ENCODE measurements at regions not wholly inside any gene's neighbourhood (a gene's known extent, or its start where the extent isn't known, plus 50 kb on each side); places are given as distances from the start of the nearest gene placed in this dataset.

DNA sequence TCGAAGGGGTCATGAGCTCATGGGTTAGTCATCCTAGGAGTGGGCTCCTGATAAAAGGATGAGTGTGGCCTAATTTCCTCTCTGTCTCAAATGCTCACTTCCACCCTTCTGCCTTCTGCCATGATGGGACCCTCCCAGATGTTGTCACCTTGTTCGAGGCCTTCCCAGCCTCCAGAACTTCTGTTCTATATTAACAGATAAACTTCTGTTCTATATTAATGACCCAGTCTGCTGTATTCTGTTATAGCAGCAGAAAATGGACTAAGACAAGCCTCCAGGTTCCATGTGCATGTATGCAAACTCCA, 583.2 kb downstream of the GLRX3 start:
- no peak for TF ChIP-seq CTCF (IDR thresholded peaks at IDR 0.05)
- TF ChIP-seq POLR2A (IDR thresholded peaks at IDR 0.05) = no peak
